Midbrain (tissue), 1 donor: ENCODE measurements at regions not wholly inside any gene's neighbourhood (a gene's known extent, or its start where the extent isn't known, plus 50 kb on each side); places are given as distances from the start of the nearest gene placed in this dataset.

Experiments
- DNase-seq: peaks from one replicate; lab custom pipeline; 2025; lab: John Stamatoyannopoulos, UW

GRCh38 chr11:70741085-70741484, 342.8 kb downstream of the CTTN start:
- no peak for DNase-seq

GRCh38 chr11:70742553-70743291, 344.4 kb downstream of the CTTN start:
- DNase-seq = no peak

DNA sequence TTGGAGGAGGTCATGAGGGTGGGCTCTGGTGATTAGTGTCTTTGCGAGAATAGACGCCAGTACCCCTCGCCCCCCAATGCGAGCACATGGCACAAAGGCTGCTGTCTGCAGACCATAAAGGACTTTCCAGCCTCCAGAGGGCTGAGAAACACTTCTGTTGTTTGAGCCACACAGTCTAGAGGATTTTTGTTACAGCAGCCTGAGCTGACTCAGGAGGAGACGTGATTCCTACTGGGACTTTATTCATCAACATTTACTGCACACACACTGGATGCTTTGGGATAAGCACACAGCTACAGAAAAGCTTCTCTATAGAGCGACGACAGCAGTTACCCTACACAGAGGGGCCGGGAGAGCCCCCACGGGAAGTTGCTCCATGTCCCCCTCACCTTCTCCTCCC, 345.0 kb downstream of the CTTN start:
- DNase-seq = no peak

DNA sequence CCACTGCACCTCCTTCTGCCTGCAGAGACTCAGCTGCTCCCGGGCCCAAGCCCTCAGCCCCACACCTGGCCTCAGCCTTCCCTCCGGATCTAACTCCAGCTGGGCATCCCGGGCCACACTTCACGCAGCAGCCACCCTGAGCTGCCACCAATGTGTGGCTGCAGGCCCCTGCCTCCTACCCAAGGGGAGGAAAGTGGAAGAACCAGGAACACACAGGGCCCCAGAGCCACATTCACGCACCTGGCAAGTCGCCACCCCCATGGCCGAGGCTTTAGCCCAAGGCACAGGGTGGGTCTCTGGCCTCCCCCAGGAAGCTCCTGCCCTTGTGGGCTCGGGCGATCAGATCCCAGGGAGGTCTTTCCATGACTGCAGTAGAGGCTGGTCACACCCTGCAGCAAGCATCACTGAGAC, 345.6 kb downstream of the CTTN start:
- no peak for DNase-seq

GRCh38 chr11:70744396-70745185, 346.3 kb downstream of the CTTN start:
- no peak for DNase-seq

GRCh38 chr11:70745451-70745850, 347.1 kb downstream of the CTTN start:
- no peak for DNase-seq

GRCh38 chr11:70745941-70746340, 347.6 kb downstream of the CTTN start:
- no peak for DNase-seq

DNA sequence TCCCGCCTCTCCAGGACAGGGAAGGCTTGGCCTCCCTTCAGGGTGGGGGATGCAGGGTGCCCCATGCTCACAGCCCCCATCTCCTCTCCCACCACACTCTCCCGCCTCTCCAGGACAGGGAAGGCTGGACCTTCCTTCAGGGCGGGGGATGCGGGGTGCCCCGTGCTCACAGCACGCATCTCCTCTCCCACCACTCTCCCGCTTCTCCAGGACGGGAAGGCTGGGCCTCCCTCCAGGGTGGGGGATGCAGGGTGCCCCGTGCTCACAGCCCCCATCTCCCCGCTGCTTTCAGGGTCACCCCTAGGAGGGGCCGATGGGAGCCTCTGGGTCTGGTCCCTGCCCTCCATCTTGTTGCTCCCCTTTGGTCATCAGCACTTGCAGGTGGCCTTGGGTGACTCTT, 348.0 kb downstream of the CTTN start:
- no peak for DNase-seq

- DNase-seq = no peak
Measured at GRCh38 chr11:70747285-70747684, 349.0 kb downstream of the CTTN start.

- DNase-seq = no peak
Measured at GRCh38 chr11:70747921-70748320, 349.6 kb downstream of the CTTN start.

- DNase-seq = no peak
Measured at GRCh38 chr11:70751142-70751734, 352.9 kb downstream of the CTTN start.

DNA sequence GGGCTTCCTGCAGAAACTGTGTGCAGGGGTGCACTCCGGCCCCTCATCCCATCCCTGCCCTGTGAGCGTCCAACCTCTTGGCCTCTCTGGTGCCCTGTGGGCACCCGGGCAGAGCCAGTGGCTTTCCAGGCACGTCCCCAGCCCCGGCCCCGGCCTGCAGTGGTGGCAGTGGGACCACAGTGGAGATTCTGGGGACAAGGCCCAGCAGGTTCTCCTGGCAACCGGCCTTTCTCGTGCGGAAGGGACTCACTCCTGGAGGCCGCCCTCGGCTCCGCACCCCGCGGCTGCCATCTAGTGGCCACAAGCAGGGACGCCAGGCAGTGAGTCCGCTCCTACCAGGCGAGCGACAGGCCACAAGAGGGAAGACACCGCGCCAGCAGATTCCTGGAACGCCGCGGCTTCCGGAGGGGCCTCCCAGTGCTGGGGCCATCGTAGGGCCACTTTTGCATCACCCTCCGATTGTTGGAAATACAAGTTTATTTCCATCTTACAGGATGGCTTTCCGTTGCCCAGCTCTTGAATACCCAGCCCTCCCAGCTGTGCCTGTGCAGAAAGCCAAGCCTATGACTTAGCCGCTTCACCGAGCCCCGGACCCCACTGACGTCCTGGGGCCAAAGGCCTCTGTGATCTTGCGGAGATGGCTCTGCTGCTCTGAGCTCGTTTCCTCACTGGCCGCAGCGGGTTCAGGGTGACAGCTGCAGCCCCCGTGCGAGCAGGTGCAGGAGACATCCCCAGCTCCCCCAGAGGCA, 357.3 kb downstream of the CTTN start:
- peak; percentile 74 for DNase-seq

DNA sequence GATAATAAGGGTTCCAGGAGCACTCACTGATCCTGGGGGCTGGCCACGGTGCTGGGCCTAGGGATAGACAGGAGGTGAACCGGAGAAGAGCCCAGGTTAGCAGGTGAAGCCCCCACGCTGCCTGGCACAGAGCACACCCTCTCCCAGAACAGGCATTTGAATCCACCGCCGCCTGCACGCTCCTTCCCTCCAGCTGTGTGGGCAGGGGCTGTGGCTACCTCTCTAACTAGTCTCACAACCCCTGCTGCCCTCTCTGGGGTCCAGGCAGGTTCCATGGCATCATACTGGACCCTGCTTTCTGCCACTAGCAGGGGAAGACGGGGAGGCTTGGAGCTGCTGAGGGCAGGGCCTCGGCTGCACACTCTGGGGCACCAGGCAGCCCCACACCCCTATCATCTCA, 358.0 kb downstream of the CTTN start:
- no peak for DNase-seq

DNA sequence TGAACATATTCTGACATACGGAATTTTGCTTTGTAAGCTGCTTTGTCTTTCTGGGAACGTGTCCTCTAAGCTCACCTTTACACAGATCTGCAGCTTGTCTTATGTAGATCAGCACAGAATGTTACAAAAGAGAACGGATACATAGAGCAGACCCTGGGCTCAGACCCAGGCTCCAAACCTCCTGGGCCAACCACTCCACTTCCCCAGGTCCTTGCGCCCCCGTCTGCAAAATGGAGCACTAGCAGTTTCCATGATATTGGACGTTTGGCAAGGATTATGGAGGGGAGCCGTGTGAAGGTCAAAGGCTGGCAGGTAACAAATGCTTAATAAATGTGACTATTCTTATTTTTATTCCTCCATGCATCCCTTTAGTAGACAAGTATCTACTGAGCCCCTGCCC, 358.4 kb downstream of the CTTN start:
- no peak for DNase-seq

DNA sequence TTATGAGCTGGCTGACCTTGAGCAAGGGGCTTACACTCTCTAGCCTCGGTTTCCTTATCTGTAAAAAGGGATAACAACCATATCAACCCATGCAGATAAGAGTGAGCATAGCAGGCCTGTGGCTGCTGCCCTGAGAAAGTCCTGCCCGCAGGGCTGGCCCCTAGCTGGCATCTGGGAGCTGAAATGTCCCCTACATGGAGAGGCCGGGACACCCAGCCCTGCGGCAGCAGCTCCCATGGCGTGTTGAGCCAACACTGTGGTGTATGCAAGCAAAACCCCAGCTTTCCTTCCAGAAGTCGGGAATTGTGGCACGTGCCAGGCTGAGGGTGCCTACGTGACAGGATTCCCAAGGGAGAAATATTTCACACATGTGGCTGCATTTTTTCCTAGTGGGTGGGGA, 358.9 kb downstream of the CTTN start:
- no peak for DNase-seq

DNA sequence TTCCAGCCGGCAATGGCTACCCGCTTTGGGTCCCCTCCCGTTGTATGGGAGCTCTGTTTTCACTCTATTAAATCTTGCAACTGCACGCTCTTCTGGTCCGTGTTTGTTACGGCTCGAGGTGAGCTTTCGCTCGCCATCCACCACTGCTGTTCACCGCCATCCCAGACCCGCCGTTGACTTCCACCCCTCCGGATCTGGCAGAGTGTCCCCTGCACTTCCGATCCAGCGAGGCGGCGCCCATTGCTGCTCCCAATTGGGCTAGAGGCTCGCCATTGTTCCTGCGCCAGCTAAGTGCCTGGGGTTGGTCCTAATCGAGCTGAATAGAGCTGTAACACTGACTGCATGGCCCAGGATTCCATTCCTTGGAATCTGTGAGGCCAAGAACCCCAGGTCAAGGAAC, 359.9 kb downstream of the CTTN start:
- no peak for DNase-seq

GRCh38 chr11:70759846-70760245, 361.5 kb downstream of the CTTN start:
- DNase-seq = no peak

- no peak for DNase-seq
Measured at GRCh38 chr11:70760416-70761020, 362.2 kb downstream of the CTTN start.

DNA sequence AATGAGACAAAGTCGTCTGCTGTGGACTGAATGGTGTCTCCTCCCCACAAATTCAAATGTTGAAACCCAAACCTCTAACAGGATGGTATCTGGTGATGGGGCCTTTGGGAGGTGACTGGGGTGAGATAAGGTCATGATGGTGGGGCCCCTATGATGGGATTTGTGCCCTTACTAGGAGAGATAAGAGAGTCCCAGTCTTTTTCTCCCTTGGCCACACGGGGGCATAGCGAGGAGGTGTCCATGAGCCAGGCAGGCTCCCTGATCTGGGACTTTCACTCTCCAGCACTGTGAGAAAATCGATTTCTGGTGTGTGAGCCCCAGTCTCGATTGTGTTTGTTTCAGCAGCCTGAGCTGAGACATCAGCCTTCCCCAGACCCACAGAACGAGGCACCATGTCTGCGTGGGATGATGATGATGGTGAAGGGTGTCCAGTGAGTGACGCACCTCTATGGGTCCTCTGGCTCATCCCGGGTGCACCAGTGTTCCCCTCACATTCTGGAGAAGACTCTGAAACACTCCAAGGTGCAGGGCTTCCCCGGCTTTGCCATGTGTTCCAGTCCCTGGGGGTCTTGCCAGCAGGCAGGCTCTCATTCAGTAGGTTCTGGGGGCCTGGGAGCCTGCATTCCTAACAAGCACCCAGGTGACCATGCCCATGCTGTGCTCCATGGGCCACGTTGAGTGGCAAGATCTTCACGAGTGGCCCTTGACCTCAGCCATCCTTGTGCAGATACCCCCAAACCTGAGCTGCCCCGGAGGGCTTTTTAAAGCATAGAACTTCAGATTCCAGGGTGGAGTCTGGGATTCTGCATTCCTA, 363.0 kb downstream of the CTTN start:
- DNase-seq = no peak

GRCh38 chr11:70761908-70762337, 363.6 kb downstream of the CTTN start:
- DNase-seq = no peak

DNA sequence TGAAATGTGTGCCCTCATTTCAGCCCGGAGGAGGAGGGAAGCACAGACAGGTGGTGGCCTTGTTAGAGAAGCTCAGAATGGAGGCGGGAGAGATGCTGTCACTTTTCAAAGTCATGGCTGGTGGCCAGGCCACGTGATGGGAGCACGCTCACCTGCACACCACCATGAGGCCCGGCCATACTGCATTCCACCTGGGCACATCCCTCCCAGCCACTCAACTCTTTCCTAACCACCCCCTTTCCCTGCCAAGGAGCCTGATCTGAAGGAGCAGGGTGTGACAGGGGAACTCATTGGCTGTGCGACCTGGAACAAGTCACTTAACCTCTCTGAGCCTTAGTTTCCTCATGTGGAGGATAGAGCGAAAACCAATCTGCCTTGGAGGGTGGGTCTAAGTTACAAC, 364.5 kb downstream of the CTTN start:
- DNase-seq = no peak
